ENCODE measurements at regions not wholly inside any gene's neighbourhood (a gene's known extent, or its start where the extent isn't known, plus 50 kb on each side); places are given as distances from the start of the nearest gene placed in this dataset.
"Not testable (repeated sequence)": the region's sequence is repeated elsewhere in the genome, so short reads cannot be mapped to it uniquely, and the experiment has no call there.

- in situ Hi-C loops (cut with HindIII; ENCODE audit: low pct_unique_long_range_greater_than_20kb, low sequenced_read_pairs) = no loop called here
- DNase-seq (ENCODE audit: low read depth, low spot score) = no peak
Observed at GRCh38 chrX:17964871-17965270, 103.8 kb upstream of the RAI2 start.

- in situ Hi-C loops (cut with HindIII; ENCODE audit: low pct_unique_long_range_greater_than_20kb, low sequenced_read_pairs) = no loop called here
- DNase-seq (ENCODE audit: low read depth, low spot score) = no peak
Observed at GRCh38 chrX:17960891-17961290, 99.8 kb upstream of the RAI2 start.

- in situ Hi-C loops (cut with HindIII; ENCODE audit: low pct_unique_long_range_greater_than_20kb, low sequenced_read_pairs) = no loop called here
- DNase-seq (ENCODE audit: low read depth, low spot score) = peak; percentile 47
Observed at GRCh38 chrX:17944833-17945497, 83.9 kb upstream of the RAI2 start.

- in situ Hi-C loops (cut with HindIII; ENCODE audit: low pct_unique_long_range_greater_than_20kb, low sequenced_read_pairs) = not testable (repeated sequence)
Observed at GRCh38 chrX:17941171-17941570, 80.1 kb upstream of the RAI2 start.

GRCh38 chrX:17939724-17940123 lies 78.6 kb upstream of the RAI2 start:
- DNase-seq (ENCODE audit: low read depth, low spot score) = no peak
- in situ Hi-C loops (cut with HindIII; ENCODE audit: low pct_unique_long_range_greater_than_20kb, low sequenced_read_pairs) = no loop called here

More at GRCh38 chrX:17941171-17941570, 80.1 kb upstream of the RAI2 start:
- not testable (repeated sequence) for DNase-seq (ENCODE audit: low read depth, low spot score)

DNA sequence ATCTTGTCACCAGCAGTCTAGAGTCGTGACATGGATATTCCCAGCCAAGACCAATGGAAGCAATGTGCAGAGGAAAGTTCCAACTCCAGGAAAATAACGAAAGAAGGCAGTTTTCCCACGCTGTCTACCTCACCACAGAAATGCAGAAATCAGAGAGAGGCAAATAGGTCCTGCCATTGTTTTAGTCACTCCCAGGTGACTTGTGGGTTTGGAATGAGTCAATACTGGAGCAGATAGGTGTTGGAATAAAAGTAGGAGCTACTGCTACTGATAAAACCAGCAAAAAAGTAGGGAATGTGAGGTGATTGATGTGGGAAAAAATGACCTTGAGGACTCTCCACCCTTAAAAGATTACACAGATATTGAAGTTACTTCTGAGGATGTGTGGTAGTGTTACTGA lies 72.8 kb upstream of the RAI2 start:
- no peak for DNase-seq (ENCODE audit: low read depth, low spot score)
- in situ Hi-C loops (cut with HindIII; ENCODE audit: low pct_unique_long_range_greater_than_20kb, low sequenced_read_pairs) = no loop called here

- in situ Hi-C loops (cut with HindIII; ENCODE audit: low pct_unique_long_range_greater_than_20kb, low sequenced_read_pairs) = no loop called here
- no peak for DNase-seq (ENCODE audit: low read depth, low spot score)
Observed at GRCh38 chrX:17932781-17933180, 71.7 kb upstream of the RAI2 start.

DNA sequence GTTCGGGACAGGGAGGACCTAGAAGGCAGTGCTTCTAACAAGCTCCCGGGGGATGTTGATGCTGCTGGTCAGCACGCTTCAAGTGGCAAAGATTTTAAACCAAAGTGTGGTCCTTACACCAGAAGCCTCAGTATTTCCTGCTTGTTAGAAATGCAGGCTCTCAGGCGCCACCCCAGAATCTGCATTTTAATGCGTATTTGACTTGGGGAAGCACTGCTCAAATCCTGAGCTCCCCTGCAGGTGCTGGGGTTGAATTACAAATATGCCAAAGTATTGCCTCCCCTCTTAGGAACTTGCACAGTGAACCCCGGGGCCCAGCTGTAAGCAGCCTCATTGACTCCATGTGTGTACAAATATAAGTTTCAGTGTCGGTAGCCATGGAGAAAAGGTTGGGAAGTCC lies 70.8 kb upstream of the RAI2 start:
- no peak for DNase-seq (ENCODE audit: low read depth, low spot score)
- in situ Hi-C loops (cut with HindIII; ENCODE audit: low pct_unique_long_range_greater_than_20kb, low sequenced_read_pairs) = no loop called here

DNA sequence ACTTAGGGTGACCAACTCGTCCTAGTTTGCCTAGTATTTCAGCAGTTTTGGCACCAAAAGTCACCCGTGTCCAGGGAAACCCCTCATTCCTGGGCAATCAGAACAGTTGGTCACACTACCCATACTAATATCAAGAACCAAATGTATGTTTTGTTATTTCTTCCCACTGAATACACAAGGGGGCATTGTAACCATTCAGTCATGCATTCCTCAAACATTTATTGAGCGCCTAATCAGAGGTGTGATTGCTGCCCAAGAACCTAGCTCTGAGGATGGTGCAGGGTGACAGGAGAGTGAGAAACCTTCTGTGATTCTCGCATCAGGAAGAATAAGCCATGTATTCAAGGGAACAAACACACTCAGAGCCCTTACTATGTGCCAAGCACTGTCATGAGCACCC lies 69.8 kb upstream of the RAI2 start:
- in situ Hi-C loops (cut with HindIII; ENCODE audit: low pct_unique_long_range_greater_than_20kb, low sequenced_read_pairs) = no loop called here
- peak; percentile 8 for DNase-seq (ENCODE audit: low read depth, low spot score)

DNA sequence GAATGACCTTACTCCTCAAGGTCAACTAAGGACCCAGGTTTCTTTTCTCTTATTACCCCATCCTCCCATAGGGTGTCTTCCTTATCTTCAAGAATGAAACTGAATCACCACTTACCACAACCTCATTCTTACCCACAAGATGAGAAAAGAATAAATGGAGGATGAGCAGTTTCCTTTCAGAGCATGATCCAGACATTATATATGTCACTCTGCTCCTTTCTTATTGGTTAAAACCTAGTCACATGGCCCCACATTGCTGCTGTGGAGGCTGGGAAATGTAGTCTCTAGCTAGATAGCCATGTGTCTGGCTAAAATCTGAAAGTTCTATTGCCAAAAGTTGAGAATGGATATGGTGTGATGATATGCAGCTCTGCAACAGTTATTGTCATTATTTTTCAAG lies 62.4 kb upstream of the RAI2 start:
- in situ Hi-C loops (cut with HindIII; ENCODE audit: low pct_unique_long_range_greater_than_20kb, low sequenced_read_pairs) = no loop called here
- DNase-seq (ENCODE audit: low read depth, low spot score) = peak; percentile 22

GRCh38 chrX:17922303-17922702 lies 61.2 kb upstream of the RAI2 start:
- in situ Hi-C loops (cut with HindIII; ENCODE audit: low pct_unique_long_range_greater_than_20kb, low sequenced_read_pairs) = no loop called here
- no peak for DNase-seq (ENCODE audit: low read depth, low spot score)

DNA sequence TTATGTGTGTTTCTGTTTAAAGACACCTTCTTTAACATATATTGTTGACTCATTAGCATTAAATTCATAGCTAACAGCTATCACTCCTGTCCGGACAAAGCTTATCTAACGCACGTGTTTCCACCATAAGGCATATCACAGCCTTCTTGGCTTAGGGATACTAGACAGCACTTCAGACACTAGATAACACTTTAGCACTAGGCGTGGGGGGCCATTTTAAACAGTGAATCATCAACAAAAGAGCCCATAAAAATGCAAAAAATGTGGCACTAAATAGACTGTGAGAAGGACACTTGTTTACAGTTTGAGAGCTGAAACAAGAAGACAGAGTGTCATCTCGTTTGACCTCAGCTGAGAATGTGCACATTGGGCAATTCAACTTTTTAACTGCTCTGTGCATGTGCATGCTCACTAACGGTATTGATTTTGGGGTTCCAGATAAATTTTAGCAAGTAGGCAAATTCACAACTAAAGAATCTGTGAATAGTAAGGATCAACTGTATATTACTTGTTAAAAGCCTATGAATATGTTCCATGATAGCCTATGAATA lies 58.9 kb upstream of the RAI2 start:
- DNase-seq (ENCODE audit: low read depth, low spot score) = no peak
- in situ Hi-C loops (cut with HindIII; ENCODE audit: low pct_unique_long_range_greater_than_20kb, low sequenced_read_pairs) = no loop called here

- in situ Hi-C loops (cut with HindIII; ENCODE audit: low pct_unique_long_range_greater_than_20kb, low sequenced_read_pairs) = no loop called here
- DNase-seq (ENCODE audit: low read depth, low spot score) = no peak
Observed at GRCh38 chrX:17917945-17918577, 57.0 kb upstream of the RAI2 start.

DNA sequence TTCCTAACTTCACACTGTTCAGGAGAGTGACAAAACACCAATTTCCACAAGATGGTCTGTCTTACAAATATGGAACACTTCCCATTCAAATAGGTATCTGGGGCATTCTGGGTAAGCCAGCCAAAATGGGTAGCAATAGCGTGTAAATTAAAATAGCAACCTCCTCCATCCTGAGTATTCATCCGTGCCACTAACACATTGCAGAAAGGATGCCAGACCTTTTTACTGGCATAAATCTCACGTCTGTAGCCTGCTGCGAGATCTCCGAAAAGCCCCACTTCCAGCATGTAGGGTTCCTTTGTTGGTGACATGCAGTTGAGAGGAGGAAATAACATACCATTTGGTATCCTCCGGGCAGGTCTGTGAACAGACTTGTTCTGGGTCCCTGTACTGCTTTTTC lies 52.7 kb upstream of the RAI2 start:
- in situ Hi-C loops (cut with HindIII; ENCODE audit: low pct_unique_long_range_greater_than_20kb, low sequenced_read_pairs) = no loop called here
- DNase-seq (ENCODE audit: low read depth, low spot score) = no peak

Data from SK-MEL-5 (cell line).